Muscle of leg (tissue), 3 donors: ENCODE measurements at regions not wholly inside any gene's neighbourhood (a gene's known extent, or its start where the extent isn't known, plus 50 kb on each side); places are given as distances from the start of the nearest gene placed in this dataset.
A peak's percentile ranks its signal among the peaks of the same experiment; 100 is the strongest.

Source experiments
- DNase-seq: peaks from one replicate; pipeline ENCODE4 v3.0.0; 2013
- H3K27ac ChIP-seq: one replicate; pipeline ENCODE4 v1.5.1; 2013; ENCODE audit warnings: mild to moderate bottlenecking, low read length, control low read depth
- H3K27me3 ChIP-seq: one replicate; pipeline ENCODE4 v1.6.1; 2013; ENCODE audit warnings: low read length; ENCODE audit not compliant: control insufficient read depth, insufficient read depth
- H3K36me3 ChIP-seq: one replicate; pipeline ENCODE4 v1.6.1; 2013; ENCODE audit warnings: low read length; ENCODE audit not compliant: control insufficient read depth, insufficient read depth
- H3K4me1 ChIP-seq: one replicate; pipeline ENCODE4 v1.6.1; 2013; ENCODE audit warnings: low read length; ENCODE audit not compliant: control insufficient read depth, insufficient read depth
- H3K4me3 ChIP-seq: one replicate; pipeline ENCODE4 v1.5.1; 2013; ENCODE audit warnings: low read length, control low read depth
- H3K9me3 ChIP-seq: replicated peaks from 2 replicates; pipeline ENCODE4 v1.6.1; 2013; ENCODE audit warnings: low read depth, low read length; ENCODE audit not compliant: control insufficient read depth
- whole genome bisulfite sequencing: methylation state at CpG from one replicate; pipeline ENCODE4 v1.1.5; 2013; ENCODE audit warnings: missing lambda C conversion rate; ENCODE audit not compliant: insufficient coverage; 5-methylcytosine and 5-hydroxymethylcytosine counted together

- no CpG with 5 or more reads among the region's 3 CpGs for WGBS
- Histone ChIP-seq H3K27ac (no peak overlapping the region), H3K4me1 (no peaks in the 10 kb centered on the region), H3K4me3 (no peak overlapping the region), H3K36me3 (no peaks in the 10 kb centered on the region), H3K9me3 (no peaks in the 10 kb centered on the region), H3K27me3 (no peaks in the 10 kb centered on the region)
- no peak for DNase-seq
These were observed 91.1 kb upstream of the KCNQ5 start for GRCh38 chr6:72530750-72531149.

GRCh38 chr6:72533606-72534005 is 88.3 kb upstream of the KCNQ5 start:
- H3K36me3 ChIP-seq: no peaks in the 10 kb centered on the region
- no peak overlapping the region for H3K4me3 ChIP-seq
- no peak overlapping the region for H3K27ac ChIP-seq
- no peak for DNase-seq
- no peaks in the 10 kb centered on the region for H3K27me3 ChIP-seq
- no peaks in the 10 kb centered on the region for H3K4me1 ChIP-seq
- H3K9me3 ChIP-seq: no peaks in the 10 kb centered on the region

- Histone ChIP-seq H3K27me3 (no peaks in the 10 kb centered on the region), H3K4me1 (no peaks in the 10 kb centered on the region), H3K9me3 (no peaks in the 10 kb centered on the region), H3K27ac (no peak overlapping the region), H3K36me3 (no peaks in the 10 kb centered on the region), H3K4me3 (no peak overlapping the region)
- DNase-seq: no peak
These were observed 87.6 kb upstream of the KCNQ5 start for GRCh38 chr6:72534236-72534635.

GRCh38 chr6:72535124-72535523 is 86.7 kb upstream of the KCNQ5 start:
- Histone ChIP-seq H3K9me3 (peaks cover 5% of the 10 kb centered on the region), H3K27ac (no peak overlapping the region), H3K36me3 (no peaks in the 10 kb centered on the region), H3K4me3 (no peak overlapping the region), H3K27me3 (no peaks in the 10 kb centered on the region), H3K4me1 (no peaks in the 10 kb centered on the region)
- no CpG with 5 or more reads among the region's 3 CpGs for WGBS
- no peak for DNase-seq

GRCh38 chr6:72547020-72547419 is 74.8 kb upstream of the KCNQ5 start:
- peaks cover 10% of the 10 kb centered on the region for H3K9me3 ChIP-seq
- WGBS: no CpG with 5 or more reads among the region's 3 CpGs

GRCh38 chr6:72551470-72551869 is 70.4 kb upstream of the KCNQ5 start:
- WGBS: 40% methylated on average over 1 of the region's 3 CpGs
- no peak for DNase-seq
- Histone ChIP-seq H3K4me3 (no peak overlapping the region), H3K9me3 (no peaks in the 10 kb centered on the region), H3K27ac (no peak overlapping the region), H3K4me1 (peaks cover 9% of the 10 kb centered on the region), H3K27me3 (no peaks in the 10 kb centered on the region), H3K36me3 (no peaks in the 10 kb centered on the region)

More at GRCh38 chr6:72547020-72547419, 74.8 kb upstream of the KCNQ5 start:
- DNase-seq: no peak
- H3K36me3 ChIP-seq: no peaks in the 10 kb centered on the region
- no peak overlapping the region for H3K4me3 ChIP-seq
- no peaks in the 10 kb centered on the region for H3K4me1 ChIP-seq
- no peaks in the 10 kb centered on the region for H3K27me3 ChIP-seq
- no peak overlapping the region for H3K27ac ChIP-seq

GRCh38 chr6:72552938-72553337 is 68.9 kb upstream of the KCNQ5 start:
- Histone ChIP-seq H3K9me3 (no peaks in the 10 kb centered on the region), H3K4me1 (peaks cover 9% of the 10 kb centered on the region), H3K36me3 (no peaks in the 10 kb centered on the region), H3K4me3 (no peak overlapping the region), H3K27me3 (no peaks in the 10 kb centered on the region), H3K27ac (no peak overlapping the region)
- DNase-seq: peak; percentile 74
- WGBS: no CpG with 5 or more reads among the region's 4 CpGs

- Histone ChIP-seq H3K27me3 (no peaks in the 10 kb centered on the region), H3K36me3 (no peaks in the 10 kb centered on the region), H3K4me3 (no peak overlapping the region), H3K27ac (peak overlapping the region; percentile 23), H3K4me1 (peaks cover 9% of the 10 kb centered on the region), H3K9me3 (no peaks in the 10 kb centered on the region)
- 39% methylated on average over 4 of the region's 7 CpGs for WGBS
- peak; percentile 49 for DNase-seq
These were observed 68.0 kb upstream of the KCNQ5 start for GRCh38 chr6:72553531-72554511.

- no peak for DNase-seq
- no peaks in the 10 kb centered on the region for H3K36me3 ChIP-seq
- no CpG with 5 or more reads among the region's 4 CpGs for WGBS
- H3K4me3 ChIP-seq: no peak overlapping the region
- H3K4me1 ChIP-seq: peaks cover 9% of the 10 kb centered on the region
- no peaks in the 10 kb centered on the region for H3K9me3 ChIP-seq
- no peaks in the 10 kb centered on the region for H3K27me3 ChIP-seq
- no peak overlapping the region for H3K27ac ChIP-seq
These were observed 67.1 kb upstream of the KCNQ5 start for GRCh38 chr6:72554761-72555221.

GRCh38 chr6:72559067-72559466 is 62.8 kb upstream of the KCNQ5 start:
- Histone ChIP-seq H3K4me1 (peaks cover 9% of the 10 kb centered on the region), H3K36me3 (no peaks in the 10 kb centered on the region), H3K4me3 (no peak overlapping the region), H3K27ac (no peak overlapping the region), H3K27me3 (no peaks in the 10 kb centered on the region), H3K9me3 (no peaks in the 10 kb centered on the region)
- DNase-seq: no peak
